GM13977 (cell line): ENCODE measurements at regions not wholly inside any gene's neighbourhood (a gene's known extent, or its start where the extent isn't known, plus 50 kb on each side); places are given as distances from the start of the nearest gene placed in this dataset.
"Not testable (repeated sequence)": the region's sequence is repeated elsewhere in the genome, so short reads cannot be mapped to it uniquely, and the experiment has no call there.

ENCODE experiments used
- DNase-seq: peaks from one replicate; pipeline ENCODE4 v3.0.0; 2012; ENCODE audit warnings: low spot score
- in situ Hi-C: fragments of 300-500 bp; cut with MboI; formaldehyde crosslinking; loops from one replicate; pipeline ENCODE4 v1.12.0; 2022; ENCODE audit warnings: low sequenced_read_pairs, low pct_unique_long_range_greater_than_20kb, mixed read lengths, inconsistent platforms; ENCODE audit not compliant: unreplicated experiment
- TF ChIP-seq, protein P1 (sequence below): IDR thresholded peaks from 2 replicates; pipeline ENCODE4 v1.5.1; 2012; ENCODE audit warnings: mild to moderate bottlenecking, control low read depth; ENCODE audit not compliant: insufficient read depth; ENCODE audit errors: extremely low read depth, missing control alignments

DNA sequence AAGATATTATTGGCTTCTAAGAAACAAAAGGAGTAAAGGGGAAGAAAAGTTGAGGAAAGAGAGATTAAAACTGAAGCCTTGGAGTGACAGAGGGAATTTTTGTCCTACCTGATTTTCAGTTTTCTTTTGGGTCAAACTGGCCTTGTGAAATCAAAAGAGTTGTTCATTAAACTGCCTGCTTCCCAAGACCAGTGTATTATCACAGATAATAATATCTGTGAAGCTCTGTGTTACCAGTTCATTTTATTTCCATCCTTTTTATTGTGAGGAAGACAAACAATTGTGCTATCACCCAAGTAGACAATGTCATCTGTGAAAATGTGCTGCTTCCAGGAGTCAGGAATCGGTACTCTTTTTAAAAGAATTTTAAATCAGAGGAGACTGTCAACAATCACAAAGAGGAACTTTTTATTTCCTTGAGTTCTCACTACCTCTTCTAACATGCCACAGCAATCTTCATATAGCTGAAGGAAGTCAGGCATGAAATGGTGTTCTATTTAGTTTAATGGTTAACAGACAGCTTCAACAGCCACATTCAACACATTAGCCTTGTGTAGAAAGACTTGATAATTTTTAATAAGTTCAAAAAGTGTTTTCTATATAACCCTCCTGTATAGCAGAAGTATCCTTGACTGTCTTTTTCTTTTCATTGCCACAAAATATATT, 554.8 kb downstream of the PIK3C3 start:
- DNase-seq: no peak
- TF ChIP-seq, protein P1, sequence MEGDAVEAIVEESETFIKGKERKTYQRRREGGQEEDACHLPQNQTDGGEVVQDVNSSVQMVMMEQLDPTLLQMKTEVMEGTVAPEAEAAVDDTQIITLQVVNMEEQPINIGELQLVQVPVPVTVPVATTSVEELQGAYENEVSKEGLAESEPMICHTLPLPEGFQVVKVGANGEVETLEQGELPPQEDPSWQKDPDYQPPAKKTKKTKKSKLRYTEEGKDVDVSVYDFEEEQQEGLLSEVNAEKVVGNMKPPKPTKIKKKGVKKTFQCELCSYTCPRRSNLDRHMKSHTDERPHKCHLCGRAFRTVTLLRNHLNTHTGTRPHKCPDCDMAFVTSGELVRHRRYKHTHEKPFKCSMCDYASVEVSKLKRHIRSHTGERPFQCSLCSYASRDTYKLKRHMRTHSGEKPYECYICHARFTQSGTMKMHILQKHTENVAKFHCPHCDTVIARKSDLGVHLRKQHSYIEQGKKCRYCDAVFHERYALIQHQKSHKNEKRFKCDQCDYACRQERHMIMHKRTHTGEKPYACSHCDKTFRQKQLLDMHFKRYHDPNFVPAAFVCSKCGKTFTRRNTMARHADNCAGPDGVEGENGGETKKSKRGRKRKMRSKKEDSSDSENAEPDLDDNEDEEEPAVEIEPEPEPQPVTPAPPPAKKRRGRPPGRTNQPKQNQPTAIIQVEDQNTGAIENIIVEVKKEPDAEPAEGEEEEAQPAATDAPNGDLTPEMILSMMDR: no peak
- in situ Hi-C loops: no loop called here

DNA sequence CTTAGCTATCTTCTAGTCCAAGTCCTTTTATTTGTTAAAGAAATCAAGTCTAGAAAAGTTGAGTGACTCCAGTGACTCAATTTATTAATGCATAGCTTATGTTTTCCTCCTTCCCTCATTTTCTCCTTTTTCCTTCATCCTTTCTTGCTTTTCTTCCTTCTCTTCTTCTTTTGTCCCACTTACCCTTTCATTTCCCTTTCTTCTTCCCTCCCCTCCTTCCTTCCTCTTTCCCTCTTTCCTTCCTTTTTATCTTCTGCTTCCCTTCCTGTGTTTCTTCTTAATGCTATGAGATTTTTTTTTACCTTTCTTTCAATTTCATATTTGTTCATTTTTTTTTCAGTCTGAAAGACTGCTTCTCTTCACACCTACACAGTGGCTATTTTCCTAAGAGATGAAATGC, 555.5 kb downstream of the PIK3C3 start:
- in situ Hi-C loops: no loop called here
- TF ChIP-seq, protein P1: no peak
- no peak for DNase-seq

DNA sequence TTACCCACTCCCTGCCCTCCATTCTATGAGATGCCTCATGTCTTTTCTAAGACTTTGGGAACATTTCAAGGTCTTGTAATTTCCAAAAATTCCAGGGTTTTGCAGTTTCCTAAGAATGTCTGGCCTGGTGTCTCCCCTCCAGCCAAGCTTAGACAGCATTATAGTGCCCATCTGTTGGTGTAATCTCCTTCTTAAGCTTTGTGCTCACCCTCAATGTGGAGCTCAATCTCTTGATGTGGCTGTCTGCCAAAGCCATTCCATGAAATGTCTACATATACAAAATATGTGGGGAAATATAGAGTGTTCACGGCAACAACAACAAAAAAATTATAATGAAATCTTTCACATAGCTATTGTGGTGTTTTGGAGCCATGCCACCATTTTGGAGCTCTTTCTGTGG, 558.4 kb downstream of the PIK3C3 start:
- DNase-seq: no peak
- in situ Hi-C loops: no loop called here
- TF ChIP-seq, protein P1: no peak

DNA sequence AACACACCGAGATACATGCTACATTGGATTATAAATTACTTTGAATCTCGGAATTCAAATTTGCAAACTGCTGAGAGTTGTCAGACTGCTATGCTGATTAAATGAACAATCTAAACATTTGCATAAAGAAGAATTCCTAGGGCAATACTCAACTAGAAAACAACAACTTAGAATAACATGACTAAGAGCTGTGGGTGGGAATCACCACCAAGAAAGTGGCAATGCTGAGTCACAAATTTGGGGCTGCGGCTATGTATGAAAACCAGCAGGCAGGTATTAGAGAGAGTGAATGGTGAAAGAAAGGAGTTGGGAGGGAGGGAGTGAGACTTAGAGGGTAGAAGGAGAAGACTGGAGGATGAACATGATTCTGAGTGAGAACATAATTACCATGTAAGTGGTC, 559.5 kb downstream of the PIK3C3 start:
- TF ChIP-seq, protein P1: no peak
- in situ Hi-C loops: no loop called here
- DNase-seq: no peak

DNA sequence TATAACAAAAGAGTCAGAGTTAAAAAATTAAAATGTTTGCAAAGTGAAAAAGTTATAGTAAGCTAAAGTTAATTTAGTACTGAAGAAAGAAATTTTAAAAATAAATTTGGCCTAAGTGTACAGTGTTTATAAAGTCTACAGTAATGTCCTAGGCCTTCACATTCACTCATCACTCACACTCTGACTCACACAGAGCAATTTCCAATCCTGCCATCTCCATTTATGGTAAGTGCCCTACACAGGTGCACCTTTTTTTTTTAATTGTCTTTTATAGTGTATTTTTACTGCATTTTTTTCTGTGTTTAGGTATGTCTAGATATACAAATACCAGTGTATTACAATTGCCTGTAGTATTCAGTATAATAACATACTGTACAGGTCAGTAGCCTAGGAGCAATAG, 562.9 kb downstream of the PIK3C3 start:
- in situ Hi-C loops: no loop called here
- DNase-seq: no peak
- TF ChIP-seq, protein P1: no peak

DNA sequence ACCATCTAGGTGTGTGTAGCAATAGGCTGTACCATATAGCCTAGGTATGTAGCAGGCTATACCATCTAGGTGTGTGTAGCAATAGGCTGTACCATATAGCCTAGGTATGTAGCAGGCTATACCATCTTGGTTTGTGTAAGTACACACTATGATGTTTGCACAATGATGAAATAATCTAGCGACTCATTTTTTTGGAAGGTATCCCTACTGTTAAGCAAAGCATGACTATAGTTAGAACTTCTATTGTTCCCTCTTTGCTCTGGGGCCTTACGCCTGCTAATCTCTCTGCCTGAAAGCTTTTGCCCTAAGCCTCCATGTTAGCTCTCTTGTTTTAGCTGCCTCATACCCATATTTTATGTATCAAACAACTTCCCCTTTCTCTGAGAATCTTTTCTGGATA, 563.3 kb downstream of the PIK3C3 start:
- in situ Hi-C loops, DNase-seq: not testable (repeated sequence)

DNA sequence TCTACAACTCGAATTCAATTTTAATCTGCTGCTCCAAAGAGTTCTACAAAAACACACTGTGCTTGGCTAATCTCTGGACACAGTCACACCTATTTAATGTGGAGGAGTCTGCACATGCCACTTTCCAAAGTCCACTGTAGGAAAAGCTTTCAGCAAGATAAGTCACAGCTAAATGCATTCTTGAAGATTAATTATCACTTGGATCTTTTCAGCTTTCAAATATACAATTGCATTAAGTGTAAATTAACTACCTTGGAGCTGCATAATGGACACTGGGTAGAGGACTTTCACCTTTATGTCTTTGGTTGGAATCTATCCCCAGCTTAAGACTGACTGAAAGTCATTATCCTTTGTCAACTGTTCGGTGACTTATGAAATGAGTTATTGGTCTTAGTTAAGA, 565.1 kb downstream of the PIK3C3 start:
- in situ Hi-C loops: no loop called here
- DNase-seq: no peak
- TF ChIP-seq, protein P1: no peak
